IMR-90 (cell line): ENCODE measurements at regions not wholly inside any gene's neighbourhood (a gene's known extent, or its start where the extent isn't known, plus 50 kb on each side); places are given as distances from the start of the nearest gene placed in this dataset.

Experiments used
- ATAC-seq: fragments of 200-7000 bp; cut with Tn5 transposase; 2 replicates; pipeline ENCODE4 v1.9.1; 2020; ENCODE audit warnings: low read depth, mild to moderate bottlenecking, moderate library complexity
- BruUV-seq: library from RNA; stranded (reverse); fragments of 400-500 nt; replicated peaks from 2 replicates; lab custom pipeline; 2021; lab: Mats Ljungman, UMichigan
- CTCF ChIA-PET: fragments of 300-600 bp; formaldehyde crosslinking; extraction: SDS; loops from one replicate; lab custom pipeline; 2021; ENCODE audit warnings: antibody characterized with exemption; lab: Yijun Ruan, JAX
- POLR2A ChIA-PET: fragments of 300-600 bp; sonication (Branson Sonifier 250); formaldehyde crosslinking; loops from one replicate; lab custom pipeline; 2022; ENCODE audit warnings: antibody characterized with exemption; ENCODE audit not compliant: unreplicated experiment; lab: Charles Lee
- DNase-seq: peaks from one replicate; pipeline ENCODE4 v3.0.0; 2013
- H2AFZ ChIP-seq: replicated peaks from 2 replicates; pipeline ENCODE3; 2013; ENCODE audit warnings: low read length, mild to moderate bottlenecking; ENCODE audit not compliant: poor library complexity
- H2AK5ac ChIP-seq: 2 replicates; pipeline ENCODE4 v1.6.1; 2013; ENCODE audit warnings: low read depth, low read length, inconsistent platforms
- H2AK9ac ChIP-seq: replicated peaks from 2 replicates; pipeline ENCODE3; 2013; ENCODE audit warnings: mild to moderate bottlenecking, low read depth, low read length, moderate library complexity; ENCODE audit not compliant: poor library complexity
- H2BK120ac ChIP-seq: 2 replicates; pipeline ENCODE4 v1.6.1; 2013; ENCODE audit warnings: low read depth, low read length, inconsistent platforms
- H2BK15ac ChIP-seq: 3 replicates; pipeline ENCODE4 v1.6.1; 2013; ENCODE audit warnings: low read depth, low read length, inconsistent platforms
- H2BK20ac ChIP-seq: 2 replicates; pipeline ENCODE4 v1.6.1; 2013; ENCODE audit warnings: low read depth, mild to moderate bottlenecking, inconsistent platforms, low read length, moderate library complexity
- H2BK5ac ChIP-seq: 2 replicates; pipeline ENCODE4 v1.6.1; 2013; ENCODE audit warnings: mild to moderate bottlenecking, low read depth, low read length, inconsistent platforms; ENCODE audit not compliant: poor library complexity, severe bottlenecking
- H3K14ac ChIP-seq: replicated peaks from 2 replicates; pipeline ENCODE4 v1.6.1; 2013; ENCODE audit warnings: low read depth, low read length, inconsistent platforms
- H3K18ac ChIP-seq: 2 replicates; pipeline ENCODE4 v1.6.1; 2013; ENCODE audit warnings: low read depth, low read length, control low read depth
- H3K23ac ChIP-seq: 2 replicates; pipeline ENCODE4 v1.6.1; 2013; ENCODE audit warnings: low read depth, low read length, inconsistent platforms
- H3K27ac ChIP-seq: 2 replicates; pipeline ENCODE4 v1.5.1; 2013; ENCODE audit warnings: mild to moderate bottlenecking, control low read depth, low read length; ENCODE audit not compliant: insufficient read depth
- H3K27me3 ChIP-seq: 2 replicates; pipeline ENCODE4 v1.6.1; 2013; ENCODE audit warnings: low read length; ENCODE audit not compliant: control insufficient read depth, insufficient read depth
- H3K36me3 ChIP-seq: 2 replicates; pipeline ENCODE4 v1.6.1; 2013; ENCODE audit warnings: low read length, mixed read lengths; ENCODE audit not compliant: control insufficient read depth, insufficient read depth
- H3K4ac ChIP-seq: 2 replicates; pipeline ENCODE4 v1.6.1; 2013; ENCODE audit warnings: low read depth, low read length, inconsistent platforms
- H3K4me1 ChIP-seq: 2 replicates; pipeline ENCODE4 v1.6.1; 2013; ENCODE audit warnings: low read length, mixed read lengths; ENCODE audit not compliant: control insufficient read depth, insufficient read depth
- H3K4me2 ChIP-seq: 2 replicates; pipeline ENCODE4 v1.6.1; 2013; ENCODE audit warnings: low read depth, mild to moderate bottlenecking, control low read depth, low read length, moderate library complexity
- H3K4me3 ChIP-seq: 2 replicates; pipeline ENCODE4 v1.5.1; 2013; ENCODE audit warnings: low read depth, mild to moderate bottlenecking, control low read depth, low read length, moderate library complexity; ENCODE audit not compliant: insufficient read depth
- H3K56ac ChIP-seq: 2 replicates; pipeline ENCODE4 v1.6.1; 2013; ENCODE audit warnings: low read length, inconsistent platforms; ENCODE audit not compliant: insufficient read depth; ENCODE audit errors: extremely low read depth
- H3K79me1 ChIP-seq, 2 experiments: 2 replicates each; pipeline ENCODE4 v1.6.1; 2013; ENCODE audit warnings: low read length in 2 of 2, inconsistent platforms in 1 of 2, low read depth in 1 of 2
- H3K9ac ChIP-seq: 2 replicates; pipeline ENCODE4 v1.6.1; 2013; ENCODE audit warnings: low read depth, low read length, control low read depth
- H3K9me1 ChIP-seq: 2 replicates; pipeline ENCODE4 v1.6.1; 2013; ENCODE audit warnings: low read length, inconsistent platforms; ENCODE audit not compliant: insufficient read depth
- H3K9me3 ChIP-seq: 2 replicates; pipeline ENCODE4 v1.6.1; 2013; ENCODE audit warnings: low read length; ENCODE audit not compliant: control insufficient read depth, insufficient read depth
- H4K20me1 ChIP-seq: 2 replicates; pipeline ENCODE4 v1.6.1; 2013; ENCODE audit warnings: low read length, inconsistent platforms; ENCODE audit not compliant: insufficient read depth
- H4K5ac ChIP-seq: 2 replicates; pipeline ENCODE4 v1.6.1; 2013; ENCODE audit warnings: mild to moderate bottlenecking, low read depth, low read length, control low read depth
- H4K8ac ChIP-seq, 2 experiments: 2 replicates each; pipeline ENCODE4 v1.6.1; 2013; ENCODE audit warnings: low read depth in 2 of 2, low read length in 2 of 2, control low read depth in 1 of 2, inconsistent platforms in 1 of 2
- H4K91ac ChIP-seq: 2 replicates; pipeline ENCODE4 v1.6.1; 2013; ENCODE audit warnings: low read depth, low read length, inconsistent platforms; ENCODE audit not compliant: insufficient read depth
- CTCF ChIP-seq: conservative IDR thresholded peaks from 2 replicates; pipeline ENCODE4 v1.5.1; 2012; ENCODE audit warnings: mild to moderate bottlenecking, low read depth, low read length, improper control_type of control experiment
- MAFK ChIP-seq: IDR thresholded peaks from 2 replicates; pipeline ENCODE4 v1.6.1; 2012; ENCODE audit warnings: low read depth, low read length, improper control_type of control experiment
- RAD21 ChIP-seq: IDR thresholded peaks from 2 replicates; pipeline ENCODE4 v1.6.1; 2012; ENCODE audit warnings: low read length, improper control_type of control experiment
- WGBS, 2 experiments: methylation state at CpG; one replicate each; pipeline versions ENCODE4 v1.1.5 to v1.1.7; 2013; ENCODE audit warnings: missing lambda C conversion rate in 2 of 2; ENCODE audit not compliant: insufficient read length in 1 of 2; ENCODE audit errors: extremely low coverage in 2 of 2; 5-methylcytosine and 5-hydroxymethylcytosine counted together
- dilution Hi-C: fragments of 300-500 bp; cut with HindIII; formaldehyde crosslinking; loops from one replicate; pipeline ENCODE4 v1.14.3; 2018; ENCODE audit warnings: low sequenced_read_pairs; ENCODE audit not compliant: unreplicated experiment
- in situ Hi-C: fragments of 300-500 bp; cut with MboI; formaldehyde crosslinking; loops from 3 replicates; pipeline ENCODE4 v1.14.3; 2019; ENCODE audit warnings: low sequenced_read_pairs, inconsistent platforms, mixed read lengths
- intact Hi-C: fragments of 100-400 bp; cut with micrococcal nuclease; formaldehyde crosslinking; loops from 2 replicates; pipeline ENCODE4 v1.10.0; 2022

DNA sequence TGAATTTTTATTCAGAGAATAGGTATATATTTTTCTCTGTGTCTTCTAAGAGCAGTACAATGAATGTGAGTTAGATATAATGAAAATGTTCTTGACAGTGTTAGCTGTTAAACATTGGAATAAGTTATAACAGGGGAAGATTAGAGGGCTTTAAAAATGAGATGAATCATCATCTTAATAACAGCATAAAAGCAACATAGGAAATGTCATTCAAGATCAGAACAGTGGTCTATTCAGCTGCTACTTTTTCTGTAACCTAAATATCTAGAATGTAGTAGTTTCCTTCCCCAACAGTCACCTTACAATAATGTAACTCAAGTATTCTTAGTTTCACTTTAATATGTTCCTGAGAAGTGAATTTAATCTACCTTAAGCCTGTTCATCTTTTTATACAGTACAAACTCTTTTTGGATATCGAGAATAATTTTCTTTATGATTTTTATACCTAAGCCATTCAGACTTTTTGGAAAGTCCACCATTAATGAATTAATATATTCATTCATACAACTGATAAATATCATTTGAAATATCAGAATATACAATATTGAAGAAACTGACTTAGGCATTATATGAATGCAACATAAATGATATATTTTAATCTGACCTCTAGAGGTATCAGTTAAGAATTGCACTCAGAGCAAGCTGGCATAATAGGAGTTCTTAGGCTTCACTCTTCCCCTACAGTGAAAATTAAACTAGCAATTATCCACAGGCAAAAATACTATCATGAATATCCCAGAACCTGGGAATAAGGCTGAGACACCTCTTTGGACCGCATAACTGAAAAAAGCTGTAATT, 66.1 kb upstream of the EDIL3 start:
- Histone ChIP-seq H3K79me1 (no peaks in the 10 kb centered on the region), H3K4me2 (no peak overlapping the region), H2AFZ (no peak overlapping the region), H3K4me1 (no peaks in the 10 kb centered on the region), H3K36me3 (no peaks in the 10 kb centered on the region), H3K4ac (no peak overlapping the region), H3K9ac (no peak overlapping the region), H3K27ac (no peak overlapping the region), H4K20me1 (no peaks in the 10 kb centered on the region), H2BK15ac (no peak overlapping the region), H4K8ac (no peak overlapping the region), H3K4me3 (no peak overlapping the region), H4K91ac (no peak overlapping the region), H2BK120ac (no peak overlapping the region), H3K56ac (no peak overlapping the region), H3K18ac (no peak overlapping the region), H2AK5ac (no peak overlapping the region), H2AK9ac (no peak overlapping the region), H2BK20ac (no peak overlapping the region), H3K9me3 (peaks cover 3% of the 10 kb centered on the region; the same call in 1 of the 2 replicates), H2BK5ac (no peak overlapping the region), H4K5ac (no peak overlapping the region), H3K23ac (no peak overlapping the region), H3K9me1 (peaks cover 3% of the 10 kb centered on the region; the same call in 1 of the 2 replicates), H3K14ac (no peak overlapping the region), H3K27me3 (no peaks in the 10 kb centered on the region)
- POLR2A ChIA-PET: no interaction called here
- peak; percentile 35 for TF ChIP-seq RAD21
- no peak for TF ChIP-seq MAFK
- TF ChIP-seq CTCF: peak; percentile 46
- peak; percentile 74 for ATAC-seq
- BruUV-seq: no TSS peak
- CTCF ChIA-PET: interaction anchor here (0.7 to 1.6 kb wide), 4 partner anchors 9 to 47 kb away, joined by 3 to 5 read pairs (median 4); no protein-coding TSS in a partner anchor
- peak; percentile 20 for DNase-seq
- no CpG with 5 or more reads among the region's 2 CpGs for WGBS, 2 experiments
- dilution Hi-C loops: no loop called here
- intact Hi-C loops: no loop called here
- in situ Hi-C loops: no loop called here
